Epithelial cell of proximal tubule (primary cell): ENCODE measurements at regions not wholly inside any gene's neighbourhood (a gene's known extent, or its start where the extent isn't known, plus 50 kb on each side); places are given as distances from the start of the nearest gene placed in this dataset.
"Not testable (repeated sequence)": the region's sequence is repeated elsewhere in the genome, so short reads cannot be mapped to it uniquely, and the experiment has no call there.

Experiments used
- DNase-seq: peaks from one replicate; pipeline ENCODE4 v3.0.0-alpha.2; 2011; ENCODE audit warnings: low read depth
- H3K4me3 ChIP-seq: 2 replicates; pipeline ENCODE4 v1.5.1; 2011; ENCODE audit warnings: low read depth, mild to moderate bottlenecking, low read length
- CTCF ChIP-seq: conservative IDR thresholded peaks from 2 replicates; pipeline ENCODE4 v1.5.1; 2012; ENCODE audit warnings: low read depth, mild to moderate bottlenecking, low read length

- no peak for TF ChIP-seq CTCF
- H3K4me3 ChIP-seq = no peak overlapping the region
- DNase-seq = no peak
Measured at GRCh38 chrX:46330513-46330912, 214.7 kb downstream of the ZNF674 start.

- DNase-seq = no peak
- no peak for TF ChIP-seq CTCF
- no peak overlapping the region for H3K4me3 ChIP-seq
Measured at GRCh38 chrX:46328133-46328532, 217.1 kb downstream of the ZNF674 start.

GRCh38 chrX:46327566-46328115 lies 217.6 kb downstream of the ZNF674 start:
- DNase-seq = peak; percentile 59
- H3K4me3 ChIP-seq = peak overlapping the region; percentile 53
- no peak for TF ChIP-seq CTCF

GRCh38 chrX:46326161-46326560 lies 219.1 kb downstream of the ZNF674 start:
- no peak for DNase-seq
- H3K4me3 ChIP-seq = no peak overlapping the region
- no peak for TF ChIP-seq CTCF

- H3K4me3 ChIP-seq = no peak overlapping the region
Measured at GRCh38 chrX:46325312-46325877, 219.8 kb downstream of the ZNF674 start.

GRCh38 chrX:46324166-46324565 lies 221.1 kb downstream of the ZNF674 start:
- no peak overlapping the region for H3K4me3 ChIP-seq
- TF ChIP-seq CTCF = no peak
- no peak for DNase-seq

More at GRCh38 chrX:46325312-46325877, 219.8 kb downstream of the ZNF674 start:
- no peak for TF ChIP-seq CTCF
- DNase-seq = peak; percentile 87

- DNase-seq, H3K4me3 ChIP-seq: not testable (repeated sequence)
Measured at GRCh38 chrX:46322929-46323328, 222.3 kb downstream of the ZNF674 start.

- no peak for DNase-seq
- no peak for TF ChIP-seq CTCF
Measured at GRCh38 chrX:46321676-46322075, 223.5 kb downstream of the ZNF674 start.

More at GRCh38 chrX:46321676-46322075, 223.5 kb downstream of the ZNF674 start:
- no peak overlapping the region for H3K4me3 ChIP-seq
